ENCODE measurements at regions not wholly inside any gene's neighbourhood (a gene's known extent, or its start where the extent isn't known, plus 50 kb on each side); places are given as distances from the start of the nearest gene placed in this dataset.
"Not testable (repeated sequence)": the region's sequence is repeated elsewhere in the genome, so short reads cannot be mapped to it uniquely, and the experiment has no call there.

DNA sequence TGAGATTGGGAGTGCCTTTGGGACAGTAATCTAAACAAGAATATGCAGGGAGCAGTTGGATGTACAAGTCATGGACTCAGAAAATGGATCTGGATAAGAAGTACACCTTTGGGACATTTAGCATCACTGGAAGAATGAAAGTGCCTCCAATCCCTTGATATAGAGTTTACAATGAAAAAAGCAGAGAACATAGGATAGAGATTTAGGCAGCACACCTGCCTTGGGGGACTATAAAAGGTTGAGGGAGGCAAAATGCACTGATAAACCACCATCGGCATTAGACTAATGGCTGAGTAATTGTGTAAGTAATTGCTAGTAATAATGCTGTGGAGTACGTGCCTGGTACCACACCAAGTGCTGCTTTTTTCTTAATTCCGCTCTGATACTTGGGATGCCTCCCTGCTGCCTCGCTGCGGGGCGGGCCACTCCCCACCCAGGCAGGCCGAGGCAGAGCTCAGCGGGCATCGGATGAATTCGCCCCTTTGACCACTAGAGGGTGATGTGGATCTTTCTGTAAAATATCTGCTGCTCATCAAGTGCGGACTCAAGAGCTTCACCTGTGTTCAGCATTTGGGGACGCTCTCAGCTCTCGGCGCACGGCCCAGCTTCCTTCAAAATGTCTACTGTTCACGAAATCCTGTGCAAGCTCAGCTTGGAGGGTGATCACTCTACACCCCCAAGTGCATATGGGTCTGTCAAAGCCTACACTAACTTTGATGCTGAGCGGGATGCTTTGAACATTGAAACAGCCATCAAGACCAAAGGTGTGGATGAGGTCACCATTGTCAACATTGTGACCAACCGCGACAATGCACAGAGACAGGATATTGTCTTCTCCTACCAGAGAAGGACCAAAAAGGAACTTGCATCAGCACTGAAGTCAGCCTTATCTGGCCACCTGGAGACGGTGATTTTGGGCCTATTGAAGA is 99.9 kb downstream of the ANKRD18B start:
- DNase-seq (ENCODE audit: low spot score): peak; percentile 73

DNA sequence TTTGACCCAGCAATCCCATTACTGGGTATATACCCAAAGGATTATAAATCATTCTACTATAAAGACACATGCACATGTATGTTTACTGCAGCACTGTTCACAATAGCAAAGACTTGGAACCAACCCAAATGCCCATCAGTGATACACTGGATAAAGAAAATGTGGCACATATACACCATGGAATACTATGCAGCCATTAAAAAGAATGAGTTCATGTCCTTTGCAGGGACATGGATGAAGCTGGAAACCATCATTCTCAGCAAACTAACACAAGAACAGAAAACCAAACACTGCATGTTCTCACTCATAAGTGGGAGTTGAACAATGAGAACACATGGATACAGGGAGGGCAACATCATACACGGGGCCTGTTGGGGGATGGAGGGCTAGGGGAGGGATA is 104.3 kb downstream of the ANKRD18B start:
- DNase-seq (ENCODE audit: low spot score): not testable (repeated sequence)

DNA sequence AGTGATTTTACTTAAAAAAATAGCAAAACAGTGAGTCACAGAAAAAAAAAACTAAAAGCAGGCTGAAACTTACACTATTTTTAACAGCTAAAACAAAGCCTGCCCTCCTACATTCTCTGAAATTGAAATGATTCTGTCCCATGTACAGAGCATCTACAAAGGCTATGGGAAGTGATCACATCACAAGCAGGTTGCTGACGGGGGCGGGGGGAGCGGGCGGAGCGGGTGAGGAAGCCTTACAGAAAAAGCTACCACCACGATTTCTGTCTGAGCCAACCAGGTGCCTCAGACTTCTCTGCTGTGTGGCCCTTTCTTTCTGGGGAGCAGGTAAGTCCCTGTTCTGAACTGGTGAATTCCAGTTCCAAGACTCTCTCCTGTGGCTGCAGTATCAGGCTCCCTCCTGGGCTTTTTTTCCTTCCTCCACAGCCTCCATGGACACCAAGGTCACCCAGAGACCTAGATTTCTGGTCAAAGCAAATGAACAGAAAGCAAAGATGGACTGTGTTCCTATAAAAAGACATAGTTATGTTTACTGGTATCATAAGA is 104.9 kb downstream of the ANKRD18B start:
- DNase-seq (ENCODE audit: low spot score): no peak

DNA sequence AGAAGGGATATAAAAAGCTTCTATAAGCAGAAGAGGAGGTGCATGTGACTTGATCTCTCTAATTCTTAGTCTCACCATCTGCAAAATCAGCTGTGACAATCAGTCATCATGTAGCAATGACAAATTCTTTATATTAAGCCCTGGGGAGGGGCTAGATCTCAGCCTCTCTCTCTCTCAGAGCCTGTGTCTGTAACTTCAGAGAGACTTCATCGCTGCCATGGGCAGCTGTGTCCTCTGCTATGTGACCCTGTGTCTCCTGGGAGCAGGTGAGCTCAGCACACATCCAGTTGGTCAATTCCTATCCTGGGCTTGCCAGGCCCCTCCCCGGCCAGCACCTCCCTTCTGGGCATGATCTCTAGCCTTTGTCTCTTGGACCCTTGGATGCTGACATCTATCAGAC is 109.6 kb downstream of the ANKRD18B start:
- DNase-seq (ENCODE audit: low spot score): no peak

DNA sequence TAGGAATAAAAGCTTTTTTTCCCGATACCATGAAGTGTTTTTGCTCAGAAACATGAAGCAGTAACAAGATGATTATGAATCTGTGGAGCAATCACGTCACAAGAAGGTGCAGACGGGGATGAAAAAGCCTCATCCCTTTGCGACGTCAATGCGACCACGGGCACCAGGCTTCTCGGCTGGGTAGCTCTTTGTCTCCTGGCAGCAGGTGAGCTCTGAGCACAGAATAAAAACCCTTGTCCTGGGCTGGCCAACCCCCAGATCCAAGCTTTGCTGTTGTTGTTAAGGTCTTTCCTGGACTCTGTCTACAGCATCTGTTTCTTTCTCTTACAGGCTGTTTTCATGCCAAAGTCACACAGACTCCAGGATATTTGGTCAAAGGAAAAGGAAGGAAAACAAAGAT is 113.8 kb downstream of the ANKRD18B start:
- no peak for DNase-seq (ENCODE audit: low spot score)

DNA sequence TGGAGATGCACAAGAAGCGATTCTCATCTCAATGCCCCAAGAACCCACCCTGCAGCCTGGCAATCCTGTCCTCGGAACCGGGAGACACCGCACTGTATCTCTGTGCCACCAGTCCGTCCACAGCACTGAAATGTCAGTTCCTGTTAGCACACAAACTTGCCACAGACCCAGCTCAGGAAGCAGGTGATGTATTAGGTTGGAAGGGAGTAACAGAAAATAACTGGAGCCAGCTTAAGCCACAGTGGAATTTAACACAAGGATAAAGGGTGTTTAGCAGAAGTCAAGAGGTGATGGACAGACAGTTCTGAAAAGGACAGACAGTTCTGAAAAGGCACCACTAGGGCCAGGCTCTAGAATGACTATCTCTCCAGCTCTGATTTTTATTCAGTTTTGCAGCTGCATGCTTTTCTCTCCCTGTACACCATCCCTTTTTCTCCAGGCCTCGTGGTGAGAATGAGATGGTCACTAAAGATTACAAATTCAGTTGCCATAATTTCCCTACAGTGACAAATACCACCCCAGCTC is 114.4 kb downstream of the ANKRD18B start:
- DNase-seq (ENCODE audit: low spot score): no peak

DNA sequence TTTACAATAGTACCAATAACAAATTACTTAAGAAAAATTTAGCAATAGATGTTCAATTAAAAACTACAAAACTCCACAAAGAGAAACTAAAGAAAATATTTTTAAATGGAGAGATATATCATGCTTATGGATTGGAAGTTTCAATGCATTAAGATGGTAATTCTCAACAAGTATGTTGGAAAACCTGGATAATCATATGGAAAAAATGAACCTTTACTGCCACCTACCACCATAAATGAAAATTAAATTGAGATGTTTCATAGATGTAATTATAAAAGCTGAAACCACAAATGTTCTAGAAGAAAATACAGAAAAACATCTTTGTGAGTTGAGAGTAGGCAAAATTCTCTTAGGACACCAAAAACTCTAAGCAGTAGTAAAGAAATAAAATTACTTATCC is 121.7 kb downstream of the ANKRD18B start:
- no peak for DNase-seq (ENCODE audit: low spot score)

DNA sequence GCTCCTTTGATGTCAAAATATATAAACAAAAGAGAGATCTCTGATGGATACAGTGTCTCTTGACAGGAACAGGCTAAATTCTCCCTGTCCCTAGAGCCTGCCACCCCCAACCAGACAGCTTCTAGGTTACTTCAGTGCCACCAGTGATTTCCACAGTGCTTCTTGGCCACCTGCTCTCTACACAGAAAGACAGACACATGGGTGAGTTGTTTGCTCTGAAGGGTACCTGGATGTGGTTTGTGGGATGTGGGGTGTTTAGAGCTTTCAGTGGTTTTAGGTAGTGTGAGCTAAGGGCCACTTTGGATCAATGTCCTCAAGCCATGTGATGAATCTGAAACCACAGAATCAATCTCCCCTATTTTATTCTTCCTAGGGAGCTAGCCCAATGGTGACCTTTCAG is 125.4 kb downstream of the ANKRD18B start:
- no peak for DNase-seq (ENCODE audit: low spot score)

DNA sequence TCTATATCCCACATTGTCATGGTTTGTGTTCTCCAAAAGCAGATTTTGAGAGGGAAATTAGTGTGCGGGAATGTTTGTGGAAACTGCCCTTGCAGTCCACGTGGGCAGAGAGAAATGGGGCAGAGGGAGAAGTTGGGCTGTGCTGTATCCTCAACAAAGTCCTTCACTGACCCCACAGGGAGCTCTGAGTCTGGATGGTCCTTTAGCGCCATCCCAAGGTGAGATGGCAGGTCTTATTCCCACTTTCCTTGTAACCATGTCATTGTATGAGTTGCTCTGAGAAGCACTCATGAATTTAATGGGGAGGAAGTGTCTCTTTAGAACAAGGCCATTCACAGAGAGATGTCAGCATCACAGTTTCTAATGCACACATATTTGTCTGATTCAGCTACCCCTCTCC is 127.1 kb downstream of the ANKRD18B start:
- DNase-seq (ENCODE audit: low spot score): no peak

DNA sequence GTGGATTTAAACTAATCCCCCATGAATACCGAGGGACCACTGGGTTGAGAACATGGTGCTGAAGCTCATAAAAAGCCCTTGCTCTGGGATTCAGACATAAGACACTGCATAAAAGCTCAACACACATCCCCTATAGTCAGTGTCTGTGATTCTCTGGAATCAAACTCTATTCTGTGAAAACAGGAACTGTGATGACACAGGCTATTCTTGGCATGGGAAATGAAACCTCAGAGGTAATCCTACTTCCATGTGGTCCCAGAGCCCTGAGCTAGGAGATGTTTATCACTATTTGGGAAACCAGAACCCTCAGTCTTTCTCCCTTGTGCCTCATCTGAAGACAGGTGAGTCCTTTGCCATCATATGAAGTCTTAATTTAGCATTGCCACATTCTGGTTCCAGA is 135.4 kb upstream of the PRSS3 start:
- no peak for DNase-seq (ENCODE audit: low spot score)

DNA sequence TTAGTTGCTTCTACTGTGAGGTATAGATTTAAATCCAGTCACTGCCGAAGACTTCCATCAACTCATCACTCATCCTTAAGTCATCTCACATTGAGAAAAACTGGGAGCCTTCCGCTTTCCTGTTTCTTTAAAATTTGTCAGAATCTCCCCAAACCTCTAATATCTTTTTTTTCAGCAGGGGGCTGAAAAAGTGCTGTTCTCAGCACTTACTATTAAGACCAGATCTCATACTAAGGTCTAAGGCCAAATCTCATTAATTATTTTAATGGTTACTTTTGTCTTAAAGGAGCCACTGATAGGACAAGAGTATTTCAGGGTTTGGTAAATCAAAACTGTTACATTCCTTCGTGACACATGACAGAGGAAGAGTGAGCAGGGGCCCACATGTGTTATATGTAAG is 134.6 kb upstream of the PRSS3 start:
- no peak for DNase-seq (ENCODE audit: low spot score)

DNA sequence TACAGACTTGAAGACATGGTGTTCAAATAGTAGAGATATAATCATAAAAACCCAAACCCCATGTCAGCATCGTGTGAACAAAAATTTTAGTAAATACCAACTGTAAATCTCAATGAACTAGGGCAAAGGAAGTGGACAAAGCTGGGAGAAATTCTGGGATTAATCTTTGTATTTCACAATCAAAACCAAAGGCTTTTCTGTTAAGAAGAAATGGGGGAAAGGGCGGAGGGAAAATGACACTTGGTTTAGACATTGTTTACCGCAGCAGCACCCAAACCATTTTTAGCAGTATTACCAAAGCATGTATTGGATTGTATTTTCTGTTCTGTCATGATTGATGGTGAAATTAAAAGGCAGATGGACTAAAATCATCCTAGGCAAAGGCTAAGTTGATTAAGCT is 134.2 kb upstream of the PRSS3 start:
- DNase-seq (ENCODE audit: low spot score): no peak

DNA sequence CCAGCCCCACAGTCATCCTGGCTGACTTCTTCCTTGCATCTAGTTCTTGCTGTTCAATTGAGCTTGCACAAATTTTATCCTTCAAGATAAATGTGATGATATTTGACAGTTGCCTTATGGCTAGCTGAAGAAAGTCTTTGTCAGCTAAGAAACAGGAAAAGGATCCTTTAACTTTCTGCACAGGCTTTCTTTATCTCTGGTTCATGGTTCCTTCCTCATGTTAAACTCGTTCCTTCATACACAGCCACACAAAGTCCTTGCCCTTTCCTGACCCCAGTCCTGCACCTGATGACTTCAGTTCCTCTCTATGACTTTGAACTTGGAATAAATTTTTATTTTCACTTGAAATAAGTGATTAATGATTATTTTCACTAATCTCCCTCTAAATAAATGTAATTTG is 132.5 kb upstream of the PRSS3 start:
- no peak for DNase-seq (ENCODE audit: low spot score)

DNA sequence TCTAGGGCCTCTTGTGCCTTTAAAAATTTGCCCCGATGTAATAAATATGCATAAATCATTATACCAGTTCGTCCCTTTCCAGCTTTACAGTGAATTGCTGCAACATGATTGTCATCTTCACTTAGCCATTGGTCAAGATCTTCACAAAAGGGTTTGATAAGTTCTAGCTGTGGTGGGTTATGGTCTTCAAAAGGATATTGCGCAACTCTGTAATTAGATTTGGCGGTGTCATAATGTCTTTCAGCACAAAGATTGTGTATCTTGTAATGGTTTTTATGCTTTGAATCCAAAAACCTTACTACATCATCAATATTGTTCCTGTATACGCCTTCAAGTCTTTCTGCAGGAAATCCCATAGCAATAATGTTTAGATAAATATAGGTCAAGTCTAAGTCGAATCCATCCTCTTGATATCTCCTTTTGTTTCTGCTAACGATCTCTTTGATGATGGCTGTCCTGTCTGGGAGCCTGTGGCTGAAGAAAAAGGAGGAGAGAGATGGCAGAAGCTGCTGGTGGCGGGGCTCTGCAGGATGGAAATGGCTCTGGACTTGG is 119.1 kb upstream of the PRSS3 start:
- DNase-seq (ENCODE audit: low spot score): not testable (repeated sequence)

DNA sequence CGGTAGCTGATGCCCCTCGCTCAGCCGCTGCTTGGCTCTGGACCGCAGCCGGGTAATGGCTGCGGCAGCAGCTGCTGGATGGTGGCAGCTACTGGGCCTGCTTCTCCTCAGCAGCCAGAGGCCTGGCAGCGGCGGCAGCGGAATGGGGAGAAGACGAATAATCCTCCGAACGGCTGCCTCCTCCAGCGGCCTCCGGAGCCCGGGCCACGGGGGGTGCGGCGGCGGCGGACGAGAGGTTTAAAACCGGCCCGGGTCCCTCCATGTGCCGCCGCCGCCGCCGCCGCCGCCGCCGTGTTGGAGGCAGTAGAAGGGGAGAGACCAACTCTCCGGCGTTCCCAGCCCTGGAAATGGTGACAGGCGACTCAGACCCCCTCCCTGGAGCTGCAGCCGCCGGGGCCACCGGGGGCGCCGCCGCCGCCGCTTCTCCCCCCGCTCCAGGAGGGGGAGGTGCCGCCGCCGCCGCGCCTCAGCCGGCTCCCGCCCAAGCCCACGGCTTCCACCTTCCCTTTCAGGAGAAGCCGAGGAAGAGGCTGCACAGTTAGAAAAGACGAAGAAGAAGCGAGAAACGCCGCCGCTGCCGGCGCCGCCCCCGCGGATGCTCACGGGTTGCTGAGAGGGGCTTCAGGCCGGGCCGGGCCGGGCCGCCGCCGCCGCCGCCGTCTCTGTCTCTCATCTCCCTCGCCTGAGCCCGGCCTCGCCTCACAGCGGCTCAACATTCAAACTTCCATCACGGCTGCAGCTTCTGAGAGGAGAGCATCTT is 118.4 kb upstream of the PRSS3 start:
- no peak for DNase-seq (ENCODE audit: low spot score)

DNA sequence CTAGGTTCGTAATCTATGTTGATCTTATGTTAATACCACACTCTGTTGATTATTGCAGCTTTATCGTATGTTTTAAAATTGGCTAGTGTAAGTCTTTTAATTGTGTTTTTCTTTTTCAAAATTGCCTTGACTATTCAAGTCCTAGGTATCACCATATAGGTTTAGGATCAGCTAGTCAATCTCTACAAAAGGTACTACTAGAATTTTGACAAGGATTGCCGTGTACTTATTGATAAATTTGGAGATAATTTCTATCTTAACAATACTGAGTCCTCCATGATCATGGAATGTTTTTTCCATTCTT is 117.9 kb upstream of the PRSS3 start:
- DNase-seq (ENCODE audit: low spot score): no peak

DNA sequence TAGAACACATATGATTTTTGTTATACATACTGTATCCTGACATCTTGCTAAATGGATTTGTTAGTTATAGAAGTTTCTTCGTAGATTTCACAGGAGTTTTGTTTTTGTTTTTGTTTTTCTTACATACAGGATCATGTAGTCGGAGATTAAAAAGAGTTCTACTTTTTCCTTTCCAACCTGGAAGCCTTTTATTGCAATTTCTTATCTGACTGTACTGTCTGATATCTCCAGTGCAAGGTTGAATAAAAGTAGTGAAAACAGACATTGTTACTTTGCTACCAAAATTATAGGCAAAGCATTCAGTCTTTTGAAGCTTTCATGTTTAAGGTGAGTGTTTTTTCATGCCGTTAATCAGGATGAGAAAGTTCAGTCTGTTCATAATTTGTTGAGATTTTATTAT is 117.4 kb upstream of the PRSS3 start:
- no peak for DNase-seq (ENCODE audit: low spot score)

DNA sequence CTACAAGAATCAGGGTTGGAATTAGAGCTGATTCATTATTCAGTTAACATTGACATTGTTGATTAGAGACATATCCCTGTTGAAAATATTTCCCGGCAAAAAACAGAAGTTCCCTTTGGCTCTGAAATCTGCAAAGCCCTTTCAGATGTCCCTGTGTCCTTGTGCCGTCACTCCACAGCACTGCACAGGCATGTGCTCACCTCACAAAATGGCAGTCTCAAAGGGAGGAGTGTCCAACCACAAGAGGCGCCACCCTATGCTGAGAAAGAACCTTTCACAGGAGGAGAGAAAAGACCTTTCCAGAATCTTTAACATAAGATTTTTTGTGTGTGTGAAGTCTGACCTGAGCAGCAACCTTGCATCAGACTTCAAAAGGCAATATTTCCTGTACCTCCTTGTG is 112.8 kb upstream of the PRSS3 start:
- DNase-seq (ENCODE audit: low spot score): no peak

DNA sequence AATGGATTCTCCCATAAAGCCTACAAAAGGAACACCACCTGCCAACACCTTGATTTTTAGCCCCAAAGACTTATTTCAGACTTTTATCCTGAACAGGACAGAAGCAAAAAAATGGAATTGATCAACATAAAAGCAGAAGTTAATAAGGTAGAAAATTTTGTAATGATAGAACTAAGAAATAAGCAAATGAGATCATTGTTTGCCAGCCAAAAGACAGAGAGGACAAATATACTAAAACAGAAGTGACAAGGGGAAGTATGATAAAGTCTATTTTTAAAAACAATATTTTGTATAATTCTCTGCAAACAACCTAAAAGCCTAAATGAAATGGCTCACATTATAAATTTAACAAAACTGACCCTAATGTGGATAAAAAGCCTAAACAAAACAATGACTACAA is 110.5 kb upstream of the PRSS3 start:
- no peak for DNase-seq (ENCODE audit: low spot score)

DNA sequence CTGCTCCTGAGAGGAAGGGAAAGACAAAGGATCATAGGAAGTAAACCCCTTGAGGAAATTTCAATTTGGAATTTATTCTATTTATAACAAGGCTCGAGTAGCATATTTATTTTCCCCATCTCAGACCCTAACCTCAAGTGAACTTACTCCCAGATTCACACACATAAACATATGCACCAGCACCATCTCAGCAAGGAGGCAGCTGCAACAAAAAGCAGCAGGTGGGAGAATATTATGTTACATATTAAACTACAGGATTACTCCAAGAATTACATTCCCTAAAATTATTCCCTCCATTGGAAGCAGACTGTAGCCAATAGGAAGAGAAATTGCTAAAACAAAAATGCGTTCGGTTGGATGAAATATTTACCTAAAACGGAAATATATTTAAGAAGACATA is 108.4 kb upstream of the PRSS3 start:
- DNase-seq (ENCODE audit: low spot score): no peak

DNA sequence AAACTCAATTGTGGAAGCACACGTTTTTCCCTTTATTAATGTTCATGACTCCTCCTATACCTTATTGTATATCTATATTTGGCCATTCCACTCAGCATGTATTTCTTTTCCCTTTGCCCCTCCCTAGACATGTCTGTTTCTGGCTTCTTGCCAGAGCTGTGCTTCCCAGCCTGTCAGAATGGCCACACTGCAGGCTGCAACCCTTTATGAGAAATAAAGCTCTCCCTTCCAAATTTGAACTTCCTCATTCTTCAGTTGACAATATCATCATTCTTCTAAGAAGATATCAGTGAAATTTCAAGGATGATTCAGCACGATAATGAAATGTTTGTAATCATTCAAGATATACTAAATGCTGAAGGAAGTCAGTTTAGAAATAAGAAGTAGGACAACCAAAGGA is 107.6 kb upstream of the PRSS3 start:
- DNase-seq (ENCODE audit: low spot score): no peak

DNA sequence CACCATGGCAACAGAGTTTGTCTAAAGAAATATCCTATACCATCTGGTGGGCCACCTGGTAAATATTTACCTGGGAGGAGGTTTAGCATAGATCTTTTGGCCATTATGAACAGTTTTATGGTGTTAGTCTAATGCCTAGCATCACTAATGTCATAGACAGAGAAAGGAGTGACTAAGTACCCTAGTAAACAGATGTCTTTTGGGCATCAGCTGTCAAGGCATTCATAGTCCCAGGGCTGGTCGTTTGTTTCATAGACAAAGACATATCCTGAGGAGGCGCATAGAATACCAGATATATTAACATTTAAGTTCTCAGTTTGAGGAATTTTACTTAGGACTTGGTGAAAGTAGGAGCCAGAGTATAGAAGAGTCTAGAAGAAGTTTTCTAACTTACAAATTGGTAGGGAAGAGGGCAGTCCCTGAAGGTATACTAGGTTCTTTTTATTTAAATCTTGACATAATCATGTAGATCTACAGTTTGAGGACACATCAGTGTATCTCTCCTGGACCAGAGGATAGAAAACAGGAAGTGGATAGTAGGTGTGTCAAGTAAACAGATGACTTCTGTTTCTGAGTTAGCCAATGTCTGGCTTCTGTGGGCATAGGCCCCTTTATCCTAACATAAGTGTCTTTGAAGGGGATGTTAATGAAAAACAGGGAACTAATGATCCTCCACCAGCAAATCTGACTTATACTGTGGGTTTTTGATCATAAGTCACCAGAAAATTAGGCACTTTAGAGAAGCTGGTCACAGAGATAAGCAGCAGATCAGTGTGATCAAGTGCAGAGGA is 105.0 kb upstream of the PRSS3 start:
- DNase-seq (ENCODE audit: low spot score): no peak

Data from CD4-positive, alpha-beta T cell treated with Interleukin-15 for 4 hours (primary cell).